ENCODE measurements at regions not wholly inside any gene's neighbourhood (a gene's known extent, or its start where the extent isn't known, plus 50 kb on each side); places are given as distances from the start of the nearest gene placed in this dataset.

DNA sequence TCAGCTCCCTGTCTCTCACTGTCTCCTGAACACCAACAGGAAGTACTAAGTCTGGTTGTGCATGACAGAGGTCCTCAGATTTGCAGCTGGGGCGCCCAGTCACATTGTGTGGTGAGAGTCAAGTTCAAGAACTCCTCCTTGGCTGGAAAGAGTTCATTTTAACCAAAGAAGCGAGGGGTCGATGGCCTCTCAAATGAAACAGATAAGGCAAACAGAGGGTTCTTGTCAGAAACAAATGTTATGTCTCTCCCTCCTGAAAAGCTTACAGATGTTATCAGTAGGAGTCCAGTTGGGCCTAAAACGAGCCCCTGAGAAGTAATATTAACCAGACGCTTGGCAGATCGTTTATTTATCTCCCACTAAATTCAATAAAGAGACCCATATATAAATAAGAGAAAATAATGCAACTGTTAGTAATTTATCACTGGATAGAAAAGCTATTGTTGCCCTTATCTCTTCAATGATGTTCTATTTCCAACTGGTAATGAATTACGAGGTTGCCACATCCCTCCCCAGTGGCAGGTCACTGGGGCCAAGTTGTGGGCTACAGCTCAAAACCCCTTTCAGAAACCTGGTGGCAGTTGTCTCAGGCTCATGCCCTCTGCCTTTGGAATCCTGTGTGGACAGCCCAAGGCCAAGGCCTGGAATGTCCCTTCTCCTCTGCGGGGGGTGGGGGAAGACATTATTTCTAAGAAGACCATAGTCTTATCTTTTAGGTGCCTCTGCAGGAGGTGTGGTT is 307.5 kb upstream of the DYNLRB2 start:
- TF ChIP-seq, protein P1, sequence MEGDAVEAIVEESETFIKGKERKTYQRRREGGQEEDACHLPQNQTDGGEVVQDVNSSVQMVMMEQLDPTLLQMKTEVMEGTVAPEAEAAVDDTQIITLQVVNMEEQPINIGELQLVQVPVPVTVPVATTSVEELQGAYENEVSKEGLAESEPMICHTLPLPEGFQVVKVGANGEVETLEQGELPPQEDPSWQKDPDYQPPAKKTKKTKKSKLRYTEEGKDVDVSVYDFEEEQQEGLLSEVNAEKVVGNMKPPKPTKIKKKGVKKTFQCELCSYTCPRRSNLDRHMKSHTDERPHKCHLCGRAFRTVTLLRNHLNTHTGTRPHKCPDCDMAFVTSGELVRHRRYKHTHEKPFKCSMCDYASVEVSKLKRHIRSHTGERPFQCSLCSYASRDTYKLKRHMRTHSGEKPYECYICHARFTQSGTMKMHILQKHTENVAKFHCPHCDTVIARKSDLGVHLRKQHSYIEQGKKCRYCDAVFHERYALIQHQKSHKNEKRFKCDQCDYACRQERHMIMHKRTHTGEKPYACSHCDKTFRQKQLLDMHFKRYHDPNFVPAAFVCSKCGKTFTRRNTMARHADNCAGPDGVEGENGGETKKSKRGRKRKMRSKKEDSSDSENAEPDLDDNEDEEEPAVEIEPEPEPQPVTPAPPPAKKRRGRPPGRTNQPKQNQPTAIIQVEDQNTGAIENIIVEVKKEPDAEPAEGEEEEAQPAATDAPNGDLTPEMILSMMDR (IDR thresholded peaks at IDR 0.05), result no peak
- TF ChIP-seq POLR2A (IDR thresholded peaks at IDR 0.05) (no peak), POLR2AphosphoS5 (IDR thresholded peaks at IDR 0.05) (no peak)
